ENCODE measurements at regions not wholly inside any gene's neighbourhood (a gene's known extent, or its start where the extent isn't known, plus 50 kb on each side); places are given as distances from the start of the nearest gene placed in this dataset.
"Not testable (repeated sequence)": the region's sequence is repeated elsewhere in the genome, so short reads cannot be mapped to it uniquely, and the experiment has no call there.

DNA sequence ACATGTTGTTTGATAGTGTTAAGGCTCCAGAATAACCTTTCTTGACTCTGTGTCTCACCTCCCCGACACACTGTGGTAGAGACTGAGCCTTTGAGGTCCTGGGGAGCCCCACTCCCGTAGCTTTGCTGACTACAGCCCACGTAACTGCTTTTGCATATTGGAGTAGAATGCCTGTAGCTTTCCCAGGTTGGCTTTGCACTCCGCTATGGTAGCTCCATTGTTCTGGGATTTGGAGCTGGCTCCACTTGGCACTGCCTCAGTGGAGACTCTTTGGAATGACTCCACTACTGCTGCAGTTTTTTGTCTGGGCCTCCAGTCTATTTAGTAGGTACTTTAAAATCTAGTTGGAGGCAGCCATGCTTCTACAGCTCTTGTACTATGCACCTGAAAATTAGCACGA is 56.2 kb upstream of the ANXA1 start:
- DNase-seq: no peak

DNA sequence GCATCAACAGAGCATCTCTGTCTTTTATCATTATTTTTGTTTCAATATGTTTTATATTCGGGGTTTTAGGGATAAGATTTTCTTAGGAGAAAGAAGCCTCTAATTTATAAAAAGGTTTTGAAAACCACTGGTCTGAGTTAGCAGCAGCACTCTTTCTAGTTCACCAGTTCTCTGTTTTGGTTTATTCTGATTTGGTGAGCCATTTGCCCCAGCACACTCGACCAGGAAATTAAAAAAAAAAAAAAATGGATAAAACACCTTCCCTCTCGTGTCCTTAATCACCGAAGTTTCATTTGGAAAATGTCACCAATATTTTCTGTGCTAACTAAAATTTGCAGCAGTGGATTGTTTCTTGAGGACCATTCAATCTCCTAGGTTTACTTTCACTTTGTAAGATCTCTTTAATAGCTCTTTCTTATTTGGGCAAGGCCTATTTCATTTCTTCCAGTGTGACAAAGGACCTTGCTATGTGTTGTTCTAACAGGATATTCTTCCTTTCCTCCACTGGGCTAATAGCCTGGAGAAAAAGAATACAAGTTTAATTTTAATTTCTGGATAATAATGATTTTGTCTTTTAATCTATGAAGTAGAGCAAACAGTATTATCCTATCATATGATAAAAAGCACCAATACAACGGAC is 57.8 kb upstream of the ANXA1 start:
- no peak for DNase-seq

DNA sequence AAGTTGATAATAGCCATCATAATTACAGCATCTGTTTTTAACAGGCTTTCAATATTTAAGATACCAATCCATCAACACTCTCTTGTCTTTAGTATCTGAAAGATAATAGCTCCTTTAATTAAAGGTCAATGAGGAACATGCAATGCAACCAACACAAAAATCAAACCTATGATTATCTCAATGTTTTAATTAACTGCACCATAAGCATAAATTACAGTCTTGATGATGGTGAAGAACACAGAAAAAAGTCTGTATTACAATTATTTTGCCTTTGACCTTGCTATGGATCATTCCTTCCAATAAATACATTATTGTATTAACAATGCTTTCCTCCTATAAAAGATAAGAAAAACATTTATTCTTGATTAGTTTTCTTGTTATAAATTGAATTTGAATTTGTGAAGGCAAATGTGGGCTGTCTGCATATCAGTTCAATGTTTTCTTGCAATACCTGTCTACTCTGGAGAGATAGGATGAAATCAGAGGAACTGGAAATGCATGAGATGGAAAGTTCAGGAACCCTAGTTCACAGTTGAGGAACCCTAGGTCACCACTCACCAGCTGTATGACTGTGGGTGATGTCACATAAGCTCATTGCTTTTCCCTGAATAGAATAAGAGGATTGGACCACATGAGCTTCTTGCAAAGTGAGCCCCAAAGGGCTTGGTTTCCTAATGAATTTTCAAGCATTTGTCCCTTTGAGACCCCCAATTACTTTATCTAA is 58.5 kb upstream of the ANXA1 start:
- DNase-seq: no peak

DNA sequence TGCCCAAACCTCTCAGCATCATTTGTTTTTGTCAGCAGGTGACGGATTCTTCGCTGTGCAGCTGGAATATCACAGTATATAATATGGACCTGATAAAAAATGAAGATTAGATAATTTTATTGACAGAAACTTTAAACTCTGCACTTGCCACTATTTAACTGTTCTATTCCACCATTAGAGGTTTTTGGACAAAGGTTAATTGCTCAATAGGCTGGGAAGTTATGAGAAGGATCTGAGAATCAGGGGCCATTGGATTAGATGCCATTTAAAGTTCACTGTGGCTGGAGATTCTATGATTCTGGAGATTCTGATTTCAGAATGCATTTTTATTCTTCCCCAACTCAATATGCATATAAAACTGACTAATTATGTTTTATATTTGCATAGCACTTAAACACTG is 59.8 kb upstream of the ANXA1 start:
- no peak for DNase-seq

DNA sequence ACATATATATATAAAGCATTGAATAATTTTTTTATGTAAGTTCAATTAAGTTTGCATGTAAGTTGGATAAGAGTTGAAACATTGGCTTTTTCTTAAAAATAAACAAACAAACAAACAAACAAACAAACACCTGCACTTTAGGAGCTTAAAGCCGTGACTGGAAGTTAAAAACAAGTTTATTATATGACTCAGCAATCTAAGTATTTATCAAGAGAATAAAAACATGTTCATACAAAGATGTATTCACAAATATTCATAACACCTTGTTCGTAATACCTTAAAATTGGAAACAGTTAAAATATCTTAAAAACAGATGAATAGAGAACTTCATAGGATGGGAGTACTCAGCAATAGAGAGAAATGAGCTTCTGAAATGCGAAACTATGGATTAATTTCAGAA is 61.5 kb upstream of the ANXA1 start:
- DNase-seq: no peak

DNA sequence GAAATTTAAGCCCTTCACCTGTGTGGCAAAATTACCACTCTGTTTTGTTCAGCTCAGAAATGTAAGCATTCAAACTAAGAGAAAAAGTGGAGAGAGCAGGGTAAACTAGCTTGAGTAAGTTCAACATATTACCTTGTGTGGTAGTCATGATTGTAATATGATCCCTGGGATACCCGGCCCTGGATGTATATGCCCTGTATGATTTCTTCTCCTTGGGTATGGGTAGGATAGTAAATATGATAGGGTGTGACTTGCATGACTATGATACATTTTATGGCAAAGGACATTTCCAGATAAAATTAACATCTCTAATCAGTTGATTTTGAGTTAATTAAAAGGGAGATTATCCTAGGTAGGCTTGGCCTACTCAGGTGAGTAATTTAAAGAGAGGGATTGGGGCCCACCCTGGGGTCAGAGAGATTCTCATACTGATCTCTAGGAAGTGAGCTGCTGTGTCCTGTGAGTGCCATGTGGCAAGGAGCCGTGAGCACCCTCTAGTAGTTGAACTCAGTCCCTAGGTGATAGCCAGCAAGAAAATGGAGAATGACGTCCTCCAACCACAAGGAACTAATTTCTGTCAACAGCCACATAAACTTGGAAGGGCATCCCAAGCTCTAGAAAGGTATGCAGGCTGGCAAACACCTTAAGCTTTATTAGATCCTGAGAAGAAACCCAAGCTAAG is 62.2 kb upstream of the ANXA1 start:
- DNase-seq: no peak

DNA sequence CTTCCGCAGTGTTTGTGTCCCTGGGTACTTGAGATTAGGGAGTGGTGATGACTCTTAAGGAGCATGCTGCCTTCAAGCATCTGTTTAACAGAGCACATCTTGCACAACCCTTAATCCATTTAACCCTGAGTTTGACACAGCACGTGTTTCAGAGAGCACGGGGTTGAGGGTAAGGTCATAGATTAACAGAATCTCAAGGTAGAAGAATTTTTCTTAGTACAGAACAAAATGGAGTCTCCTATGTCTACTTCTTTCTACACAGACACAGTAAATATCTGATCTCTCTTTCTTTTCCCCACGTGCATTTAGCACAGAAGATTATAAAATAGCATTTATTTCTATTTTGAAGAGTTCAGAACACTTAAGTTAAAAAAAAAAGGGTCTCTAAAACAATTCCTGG is 63.8 kb upstream of the ANXA1 start:
- not testable (repeated sequence) for DNase-seq

DNA sequence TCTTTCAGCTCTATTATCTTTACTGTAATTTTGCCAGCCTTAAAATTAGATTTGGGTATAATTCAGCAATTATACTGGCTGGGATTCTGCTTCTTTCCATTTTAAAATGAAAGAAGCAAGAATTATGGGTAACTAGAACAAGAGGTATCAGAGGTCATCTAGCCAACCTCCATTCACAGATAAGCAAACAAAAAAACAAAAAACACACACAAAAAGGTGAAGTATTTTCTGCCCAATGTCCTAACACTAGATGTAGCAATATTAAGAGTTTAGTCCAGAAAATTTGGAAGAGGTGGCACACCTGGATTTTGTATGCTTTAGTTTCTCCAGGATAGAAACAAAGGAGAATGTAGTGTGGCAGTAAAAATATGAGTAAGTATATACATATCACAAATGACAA is 68.1 kb upstream of the ANXA1 start:
- no peak for DNase-seq

DNA sequence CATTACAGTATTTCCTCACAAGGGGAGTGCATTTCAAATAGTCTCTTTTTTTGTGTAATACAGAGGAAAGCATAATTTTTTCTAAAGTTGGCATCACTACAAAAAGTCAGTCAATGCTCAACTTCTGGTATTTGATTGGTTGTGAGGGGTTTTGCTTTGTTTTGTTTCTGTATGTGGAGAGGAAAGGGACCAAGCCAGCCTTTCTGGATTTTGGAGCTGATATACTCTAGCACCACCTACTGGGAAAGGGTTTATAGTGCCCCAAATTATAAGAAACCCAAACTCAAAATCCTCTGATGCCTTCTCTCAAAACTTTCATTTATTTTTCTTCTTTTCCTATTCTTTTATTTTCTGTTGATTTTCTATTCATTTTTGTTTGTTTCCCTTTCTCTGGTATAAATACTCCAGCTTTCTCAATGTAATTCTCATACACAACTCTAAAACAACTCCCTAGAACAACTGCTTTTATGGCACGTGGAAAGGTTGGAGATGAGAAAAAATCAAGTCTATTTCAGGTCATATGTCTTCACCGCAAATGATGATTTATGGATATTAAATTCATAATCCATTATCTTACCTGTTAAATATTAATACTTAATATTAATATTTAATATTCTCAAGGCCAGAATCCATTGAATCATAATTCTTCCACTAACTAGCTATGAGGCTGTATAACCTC is 69.5 kb upstream of the ANXA1 start:
- DNase-seq: peak; percentile 22

DNA sequence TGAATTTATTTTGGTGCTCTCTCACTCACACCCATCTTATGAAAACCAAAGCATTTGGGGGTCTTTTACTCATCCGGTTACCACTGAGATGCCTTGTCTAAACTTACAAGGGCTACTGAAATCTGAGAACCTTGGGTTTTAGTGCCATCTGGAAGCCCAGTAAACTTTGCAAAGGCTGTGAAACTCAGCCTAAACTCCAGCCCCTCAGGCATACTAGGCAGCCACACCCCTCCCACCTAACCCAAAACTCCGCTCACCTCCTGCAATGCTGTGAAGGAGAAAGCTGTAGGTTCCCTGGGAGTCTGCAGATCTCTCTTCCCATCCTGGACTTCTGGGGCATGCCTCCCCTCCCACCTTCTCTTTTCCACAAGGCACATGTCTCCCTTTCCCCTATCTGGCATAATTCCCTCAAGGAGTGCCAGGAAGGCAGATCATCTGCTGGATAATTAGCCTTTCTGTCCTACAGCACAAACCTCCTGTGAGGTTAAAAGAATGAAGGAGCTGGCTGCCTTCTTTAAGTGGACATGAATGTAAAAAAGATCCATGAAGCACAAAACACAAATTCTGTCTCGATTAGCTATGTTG is 71.5 kb upstream of the ANXA1 start:
- DNase-seq: no peak

DNA sequence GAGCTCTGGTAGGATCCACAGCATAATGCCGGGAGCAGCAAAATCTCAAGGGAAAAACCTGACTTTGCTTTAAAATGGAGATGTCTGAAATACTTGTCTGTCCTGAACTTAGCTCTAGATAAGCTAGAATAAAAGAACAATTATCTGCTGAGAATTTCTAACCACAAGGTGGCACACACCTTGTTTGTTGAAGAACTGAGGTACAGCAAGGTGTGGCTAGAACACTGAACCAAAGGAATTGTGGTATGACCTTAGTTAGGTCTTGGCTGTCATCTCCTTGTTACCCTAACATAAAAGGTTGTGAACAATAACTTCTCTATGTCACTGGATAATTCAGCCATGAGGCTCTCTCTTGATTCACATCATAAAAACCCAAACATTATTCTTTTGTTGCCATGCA is 72.3 kb upstream of the ANXA1 start:
- peak; percentile 4 for DNase-seq

DNA sequence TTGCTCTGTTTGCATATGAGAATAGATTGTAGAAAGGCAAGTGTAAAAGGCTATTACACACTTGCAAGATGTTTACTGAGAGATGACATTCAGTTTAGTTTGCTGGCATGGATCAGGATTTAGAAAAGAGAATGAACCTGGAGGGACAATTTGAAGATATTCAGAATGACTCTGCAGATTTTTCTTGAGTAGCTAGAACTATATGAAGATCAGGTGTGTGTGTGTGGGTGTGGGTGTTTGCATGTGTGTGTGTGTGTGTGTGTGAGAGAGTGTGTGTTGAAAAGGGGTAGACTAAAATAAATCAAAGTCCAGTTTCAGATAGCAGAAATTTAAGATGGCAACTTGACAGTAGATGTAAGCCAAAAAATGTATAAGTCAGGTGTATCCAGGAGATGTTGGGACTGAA is 74.0 kb upstream of the ANXA1 start:
- no peak for DNase-seq

DNA sequence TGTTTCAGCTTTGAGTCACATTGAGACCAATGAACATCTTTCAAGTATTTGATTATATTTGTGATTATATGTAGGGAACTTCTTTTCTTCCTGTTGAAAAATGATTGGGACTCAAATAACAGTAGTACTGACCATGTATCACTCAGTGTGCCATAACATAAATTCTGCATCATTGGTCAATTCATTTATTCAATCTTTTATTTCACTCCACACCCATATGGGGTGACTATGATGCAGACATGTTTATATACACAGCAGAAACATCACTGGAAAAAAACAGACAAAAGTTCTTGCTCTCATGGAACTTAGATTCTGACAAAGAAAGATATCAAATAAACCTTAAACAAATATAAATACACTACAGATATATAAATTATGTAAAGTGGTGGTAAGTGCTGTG is 74.7 kb upstream of the ANXA1 start:
- DNase-seq: no peak

DNA sequence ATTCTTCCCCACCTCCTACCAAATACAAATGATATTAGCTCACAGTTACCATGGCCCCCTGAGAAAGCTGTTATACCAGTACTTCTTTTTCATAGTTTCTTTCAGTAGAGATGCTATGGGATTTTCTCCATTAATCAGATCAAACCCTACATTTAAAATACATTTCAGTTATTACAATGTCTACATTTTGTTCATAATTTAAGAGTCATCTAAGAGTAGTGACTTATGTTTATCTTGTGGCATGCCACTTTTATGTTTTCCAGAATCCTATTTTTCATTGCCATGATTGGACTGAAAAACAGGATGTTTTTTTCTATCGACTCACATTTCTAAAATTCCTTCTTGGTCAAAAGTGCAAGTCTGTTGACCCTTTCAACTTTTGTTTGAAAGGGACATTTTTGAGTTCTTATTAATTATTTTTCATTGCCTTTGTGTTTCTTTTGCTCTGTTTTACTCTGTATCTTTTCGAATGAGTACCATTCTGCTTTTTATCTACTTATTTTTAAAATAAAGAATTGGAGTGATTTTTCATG is 77.4 kb upstream of the ANXA1 start:
- no peak for DNase-seq

DNA sequence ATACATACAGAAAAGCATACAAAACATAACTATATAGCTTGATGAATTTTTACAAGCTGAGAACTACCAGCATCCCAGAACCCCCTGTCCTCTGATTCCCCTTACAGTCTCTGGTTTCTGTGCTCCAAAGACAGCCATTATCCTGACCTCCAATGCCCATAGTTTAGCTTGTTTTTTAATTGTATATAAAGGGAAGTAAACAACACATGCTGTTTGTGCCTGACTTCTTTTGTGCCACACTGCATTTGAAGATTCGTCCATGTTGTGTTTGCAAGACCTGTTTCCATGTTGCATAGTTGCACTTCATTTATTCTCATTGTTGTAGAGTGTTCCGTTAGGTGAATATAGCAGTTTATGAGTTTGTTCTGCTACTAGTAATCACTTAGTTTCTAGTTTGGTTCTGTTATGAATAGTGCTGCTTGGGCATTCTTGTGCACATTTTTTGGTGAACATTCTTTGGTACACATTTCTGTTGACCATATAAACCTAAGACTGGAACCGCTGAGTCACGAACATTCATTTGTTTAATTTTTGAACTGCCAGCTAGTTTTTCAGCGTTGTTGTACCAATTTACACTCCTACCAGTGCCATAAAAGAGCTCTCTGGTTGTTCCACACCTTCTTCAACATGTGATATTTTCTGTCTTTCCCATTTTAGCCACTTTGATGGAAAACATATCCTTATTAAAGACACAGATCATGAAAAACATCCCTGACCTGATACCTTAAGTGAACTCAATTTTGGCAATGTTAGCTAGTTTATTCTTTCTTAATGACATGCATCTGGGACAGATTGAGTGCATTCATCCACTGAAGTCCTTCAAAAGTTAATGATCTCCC is 78.1 kb upstream of the ANXA1 start:
- DNase-seq: no peak

DNA sequence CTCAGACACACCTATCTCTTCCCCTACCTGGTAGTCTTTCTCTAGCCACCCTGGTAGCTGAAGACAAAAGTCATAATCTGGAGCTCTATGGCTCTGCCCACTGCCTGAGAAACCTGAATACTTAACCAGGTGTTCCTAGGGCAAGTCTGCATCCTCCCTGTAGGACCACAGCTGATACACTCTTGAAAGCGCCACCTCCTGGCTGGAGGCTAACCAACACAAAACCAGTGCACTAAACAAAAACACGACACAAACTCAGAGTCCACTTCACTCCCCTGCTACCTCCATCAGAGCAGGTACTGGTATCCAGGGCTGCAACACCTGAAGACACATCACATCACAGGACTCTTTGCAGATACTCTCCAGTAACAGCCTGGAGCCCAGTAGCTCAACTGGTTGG is 84.6 kb upstream of the ANXA1 start:
- DNase-seq: no peak

DNA sequence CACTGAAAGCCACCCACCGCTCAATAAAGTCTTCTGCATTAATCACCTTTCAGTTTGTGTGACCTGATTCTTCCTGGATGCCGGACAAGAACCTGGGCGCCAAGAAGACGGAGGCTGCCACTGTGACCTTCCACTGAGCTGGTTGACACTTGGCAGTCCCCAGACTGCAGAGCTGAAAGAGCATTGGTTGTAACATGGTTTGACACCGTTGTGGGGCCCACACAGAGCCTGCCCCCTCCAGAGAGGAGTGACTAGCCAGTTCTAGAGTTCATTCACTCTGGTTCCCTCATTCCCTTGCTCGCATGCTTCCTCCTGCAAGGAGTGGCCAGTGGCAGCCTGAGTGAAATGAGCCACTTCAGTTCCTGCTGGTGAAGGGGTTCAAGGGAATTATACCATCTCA is 86.2 kb upstream of the ANXA1 start:
- DNase-seq: no peak

DNA sequence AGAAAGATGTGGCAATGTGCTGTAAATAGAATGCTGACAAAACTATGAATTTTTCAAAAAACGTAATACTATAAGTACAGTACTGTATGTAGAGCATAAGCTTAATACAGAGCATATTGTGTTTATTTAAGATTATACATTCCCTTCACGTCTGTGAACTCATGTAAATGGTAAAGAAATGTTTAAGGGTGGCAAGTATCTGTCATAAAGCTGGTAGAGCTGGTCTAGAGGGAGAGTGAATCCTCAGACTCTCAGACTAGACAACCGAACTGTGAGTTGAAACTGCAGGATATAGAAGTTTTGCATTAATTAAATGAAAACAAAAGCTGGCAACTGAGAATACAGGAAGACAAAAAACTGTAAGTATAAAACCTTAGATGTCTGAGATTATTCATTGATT is 87.3 kb upstream of the ANXA1 start:
- DNase-seq: no peak

DNA sequence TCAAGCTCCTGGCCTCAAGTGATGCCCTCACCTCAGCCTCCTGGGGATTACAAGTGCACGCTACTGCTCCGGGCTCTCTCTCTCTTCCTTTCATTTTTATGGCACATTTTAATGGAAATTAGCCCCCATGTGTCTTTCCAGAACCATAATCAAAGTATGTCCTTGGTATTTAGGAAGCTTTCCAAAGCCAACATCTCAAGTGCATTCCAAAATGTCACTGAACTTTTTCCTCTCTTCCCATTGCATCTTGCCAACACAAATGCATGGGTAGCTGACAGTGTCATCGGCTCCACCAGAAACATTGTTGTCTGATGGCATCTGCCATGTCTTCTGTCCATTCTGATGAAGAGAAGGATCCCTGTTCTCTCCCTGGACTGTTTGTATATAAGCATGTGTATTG is 90.5 kb upstream of the ANXA1 start:
- DNase-seq: no peak

DNA sequence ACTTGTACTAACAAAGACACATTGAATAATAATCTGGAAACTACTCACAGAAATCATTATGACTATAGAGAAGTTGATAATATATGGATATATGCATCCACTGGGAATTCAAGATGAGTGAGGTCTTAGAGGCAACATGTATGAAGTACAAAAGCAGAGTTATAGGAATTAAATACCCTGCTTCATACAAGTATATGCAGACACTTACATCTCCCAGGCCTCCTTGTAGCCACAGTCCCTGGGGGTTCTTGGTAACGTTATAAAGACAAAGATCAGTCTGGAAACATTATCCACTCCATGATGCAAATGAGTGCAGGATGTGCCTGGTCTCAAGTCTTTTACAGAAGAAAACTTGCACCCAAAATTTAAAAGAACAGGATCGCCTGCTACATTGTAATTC is 92.4 kb upstream of the ANXA1 start:
- DNase-seq: no peak

DNA sequence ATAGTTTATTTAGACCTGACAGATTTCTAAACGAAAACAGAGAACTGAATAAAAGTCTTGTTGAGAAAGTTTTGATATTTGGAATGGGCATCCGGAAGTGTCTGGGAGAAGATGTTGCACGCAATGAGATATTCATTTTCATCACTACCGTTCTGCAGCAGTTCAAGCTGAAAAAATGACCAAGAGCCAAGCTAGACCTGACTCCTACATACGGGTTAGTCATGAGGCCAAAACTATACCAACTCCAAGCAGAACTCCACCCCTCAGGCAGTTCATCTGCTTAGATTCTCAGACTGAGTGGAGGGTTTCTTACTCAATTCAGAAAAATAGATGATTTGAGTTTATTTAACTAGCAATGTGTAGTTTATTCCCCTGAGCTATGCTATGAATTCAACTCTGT is 95.4 kb upstream of the ANXA1 start:
- DNase-seq: no peak

DNA sequence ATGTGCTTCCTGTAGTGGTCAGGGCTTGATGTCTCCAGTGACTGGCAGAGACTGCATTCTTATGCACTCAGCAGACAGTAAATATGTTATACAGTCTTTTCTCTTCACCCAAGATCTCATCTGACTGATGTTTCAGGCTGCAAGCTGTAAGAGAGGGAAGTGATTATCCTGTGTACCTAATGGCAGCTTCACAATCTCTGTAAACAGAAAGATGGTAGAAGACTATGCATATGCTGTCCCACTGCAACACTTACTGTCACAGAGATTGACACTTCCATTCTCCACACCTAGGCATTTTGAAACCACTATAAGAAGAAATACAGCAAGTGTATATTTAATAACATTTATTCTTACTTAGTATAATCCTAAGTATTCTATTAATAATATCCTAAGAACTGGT is 97.6 kb upstream of the ANXA1 start:
- DNase-seq: no peak
